Stimulated activated CD4-positive, alpha-beta T cell treated with anti-CD3 and anti-CD28 coated beads, Interleukin-4, amount 100 ng/mL, for 48 hours (primary cell): ENCODE measurements at regions not wholly inside any gene's neighbourhood (a gene's known extent, or its start where the extent isn't known, plus 50 kb on each side); places are given as distances from the start of the nearest gene placed in this dataset.

Experiments
- DNase-seq, 2 donors: peaks; one replicate each; pipeline ENCODE4 v3.0.0-alpha.2; 2020; ENCODE audit warnings: low read depth in 2 of 2

DNA sequence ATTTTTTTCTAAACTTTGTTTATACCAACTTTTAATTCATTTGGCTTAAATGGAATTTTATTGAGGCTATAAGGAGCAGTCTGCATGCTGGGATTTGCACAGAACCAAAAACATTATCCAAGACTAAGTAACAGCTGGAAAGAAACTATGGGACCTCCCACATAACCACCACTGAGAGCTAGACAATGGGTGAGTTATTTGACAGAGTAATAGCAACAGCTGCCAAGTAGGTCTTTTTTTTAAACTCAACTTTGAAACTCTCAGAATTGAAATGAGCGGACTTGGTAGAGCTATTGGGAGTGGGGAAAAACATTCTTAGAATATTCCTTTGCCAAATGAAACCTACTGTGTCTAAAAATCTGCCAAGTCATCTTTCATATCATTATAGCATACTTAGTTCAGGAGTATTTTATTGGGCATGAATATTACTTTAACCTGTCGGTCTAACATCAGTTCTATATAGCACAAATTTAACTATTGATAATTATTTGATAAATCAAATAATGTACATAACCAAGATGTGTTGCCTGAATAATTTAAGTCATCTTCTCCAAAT, 1428.0 kb downstream of the PCDH7 start:
- DNase-seq: no peak

DNA sequence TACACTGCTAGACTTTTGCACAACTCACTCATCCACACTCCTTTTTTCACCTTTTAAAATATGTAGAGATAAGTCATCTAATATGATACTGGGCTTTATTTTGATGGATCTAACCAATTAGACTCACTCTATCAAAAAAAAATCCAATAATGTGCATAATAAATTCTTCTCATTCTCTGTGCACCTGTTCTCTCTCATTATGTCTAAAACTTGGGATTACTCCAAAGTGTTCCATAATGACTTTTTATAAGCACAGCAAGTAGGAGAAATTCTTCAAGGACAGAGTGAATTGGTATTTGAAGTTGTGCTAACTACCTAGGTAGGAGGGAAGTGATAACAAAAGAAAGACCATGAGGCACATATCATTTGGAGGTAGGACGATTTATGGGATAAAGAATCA, 1438.8 kb downstream of the PCDH7 start:
- DNase-seq: no peak

- DNase-seq: no peak
Measured at GRCh38 chr4:32161392-32161791, 1441.2 kb downstream of the PCDH7 start.

GRCh38 chr4:32163125-32163524, 1443.0 kb downstream of the PCDH7 start:
- DNase-seq: no peak

DNA sequence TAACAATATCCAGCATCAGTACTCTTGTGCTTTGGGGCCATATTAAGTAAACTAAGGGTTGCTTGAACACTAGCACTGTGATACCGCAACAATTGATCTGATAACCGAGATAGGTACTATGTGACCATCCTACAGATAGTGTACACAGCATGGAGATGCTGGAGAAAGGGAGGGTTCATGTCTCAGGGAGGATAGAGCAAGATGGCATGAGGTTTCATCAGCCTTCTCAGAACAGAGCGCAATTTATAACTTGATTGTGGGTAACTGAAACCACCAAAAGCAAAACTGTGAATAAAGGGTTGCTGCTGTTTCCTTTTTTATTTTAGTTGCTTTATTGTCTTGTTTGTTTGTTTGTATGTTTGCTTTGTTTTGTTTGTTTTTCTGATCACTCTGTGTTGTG, 1449.7 kb downstream of the PCDH7 start:
- no peak for DNase-seq

GRCh38 chr4:32172086-32172485, 1451.9 kb downstream of the PCDH7 start:
- no peak for DNase-seq

DNA sequence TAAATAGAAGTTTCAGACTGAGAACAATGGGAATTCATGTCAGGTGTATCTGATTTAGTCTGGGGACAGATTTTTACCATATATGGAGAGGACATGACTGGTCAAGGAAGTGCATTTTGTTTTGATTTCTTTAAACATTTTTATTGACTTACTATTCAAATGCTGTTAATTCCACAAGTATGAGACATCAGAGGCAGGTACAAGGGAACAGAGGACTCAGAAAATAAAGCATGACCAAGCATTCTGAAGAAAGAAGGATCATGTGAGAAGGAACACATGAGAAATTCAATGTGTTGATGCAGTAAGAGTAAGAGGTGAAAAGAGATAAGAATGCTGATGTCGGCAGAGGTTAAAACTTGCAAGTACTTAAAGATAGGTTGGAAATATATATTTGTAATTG, 1452.6 kb downstream of the PCDH7 start:
- no peak for DNase-seq

DNA sequence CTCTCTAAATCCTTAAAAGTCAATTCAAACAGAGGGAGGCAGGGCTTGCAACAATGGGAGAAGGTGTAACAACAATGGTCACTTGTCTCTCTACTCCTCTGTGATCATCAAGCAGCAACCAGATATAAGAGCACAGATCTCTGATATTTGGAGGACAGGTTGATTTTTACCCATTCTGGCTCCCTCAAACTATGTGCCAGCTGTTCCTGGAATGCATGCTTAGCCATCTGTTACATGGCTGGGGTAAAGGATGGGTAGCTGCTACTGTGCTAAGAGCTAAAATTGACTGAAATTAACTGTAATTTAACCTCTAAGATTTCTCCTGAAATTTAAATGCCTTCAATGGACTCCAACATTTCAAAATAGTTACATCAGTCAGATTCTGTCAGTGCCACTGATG, 1459.9 kb downstream of the PCDH7 start:
- no peak for DNase-seq

- no peak for DNase-seq
Measured at GRCh38 chr4:32184186-32184585, 1464.0 kb downstream of the PCDH7 start.

- DNase-seq: no peak
Measured at GRCh38 chr4:32189130-32189529, 1469.0 kb downstream of the PCDH7 start.

DNA sequence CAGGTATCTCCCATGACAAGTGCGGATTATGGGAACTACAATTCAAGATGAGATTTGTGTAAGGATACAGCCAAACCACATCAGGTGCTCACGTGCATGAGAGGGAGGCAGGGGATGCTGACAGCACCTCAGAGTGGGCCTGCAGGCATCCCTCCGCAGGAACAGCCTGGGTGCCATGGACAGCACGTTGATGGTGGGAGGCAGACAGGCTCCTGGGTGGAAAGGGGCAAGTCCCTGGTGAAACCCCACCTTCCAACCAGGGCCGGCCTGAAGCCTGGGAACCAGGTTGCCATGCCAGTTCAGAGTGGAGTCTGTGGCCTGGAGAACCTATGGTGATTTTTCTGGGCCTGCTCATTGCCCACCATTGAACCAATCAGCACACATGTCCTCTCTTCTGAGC, 1469.6 kb downstream of the PCDH7 start:
- DNase-seq: no peak

DNA sequence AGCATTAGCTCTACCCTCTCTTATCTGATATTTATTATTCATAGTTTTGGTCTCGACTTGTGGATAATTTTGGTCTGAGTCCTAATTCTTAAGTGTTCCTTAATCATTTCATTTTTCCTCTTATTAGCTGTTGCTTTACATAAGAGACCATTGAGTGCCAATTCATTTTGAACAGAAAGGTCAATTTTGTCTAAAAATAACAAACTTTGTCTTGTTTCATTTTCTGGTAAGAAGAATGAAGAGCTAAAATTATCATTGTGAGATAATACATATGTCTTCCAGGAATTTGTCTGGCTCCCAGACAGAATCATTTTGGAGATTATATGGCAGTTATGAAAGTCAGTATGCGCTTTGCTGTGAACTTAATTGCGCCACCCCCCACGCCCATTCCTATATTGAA, 1471.8 kb downstream of the PCDH7 start:
- no peak for DNase-seq

- DNase-seq: no peak
Measured at GRCh38 chr4:32192363-32192762, 1472.2 kb downstream of the PCDH7 start.

- DNase-seq: no peak
Measured at GRCh38 chr4:32192991-32193390, 1472.8 kb downstream of the PCDH7 start.

- DNase-seq: no peak
Measured at GRCh38 chr4:32196950-32197688, 1477.0 kb downstream of the PCDH7 start.

GRCh38 chr4:32199639-32200038, 1479.5 kb downstream of the PCDH7 start:
- no peak for DNase-seq

DNA sequence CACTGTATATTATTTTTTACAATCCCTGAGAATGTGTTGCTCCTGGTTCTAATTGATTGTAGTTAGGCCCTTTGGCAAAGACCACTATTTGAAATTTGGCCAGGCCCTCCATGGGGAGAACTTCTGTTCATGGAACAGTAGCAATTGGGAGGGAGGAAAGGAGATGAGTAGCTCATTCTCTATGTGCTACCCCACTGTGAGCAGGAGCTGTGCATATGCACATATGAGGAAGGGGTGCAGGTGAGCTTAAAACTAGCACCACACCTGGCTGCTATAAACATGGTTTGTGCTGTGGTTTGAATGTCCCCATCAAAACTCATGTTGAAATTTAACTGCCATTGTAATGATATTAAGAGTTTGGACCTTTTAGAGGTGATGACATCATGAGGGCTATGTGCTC, 1483.2 kb downstream of the PCDH7 start:
- no peak for DNase-seq

DNA sequence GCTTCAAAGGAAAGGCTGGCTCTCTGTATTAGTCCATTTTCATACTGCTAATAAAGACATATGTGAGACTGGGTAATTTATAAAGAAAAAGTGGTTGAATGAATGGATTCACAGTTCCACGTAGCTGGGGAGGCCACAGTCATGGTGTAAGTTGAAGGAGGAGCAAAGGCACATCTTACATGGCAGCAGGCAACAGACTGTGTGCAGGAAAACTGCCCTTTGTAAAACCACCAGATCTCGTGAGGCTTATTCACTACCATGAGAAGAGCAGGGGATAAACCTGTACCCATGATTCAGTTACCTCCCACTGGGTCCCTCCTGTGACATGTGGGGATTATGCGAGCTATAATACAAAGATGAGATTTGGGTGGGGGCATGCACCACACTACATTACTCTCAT, 1486.6 kb downstream of the PCDH7 start:
- DNase-seq: no peak

- no peak for DNase-seq
Measured at GRCh38 chr4:32207456-32207855, 1487.3 kb downstream of the PCDH7 start.

- DNase-seq: no peak
Measured at GRCh38 chr4:32215277-32215676, 1495.1 kb downstream of the PCDH7 start.

DNA sequence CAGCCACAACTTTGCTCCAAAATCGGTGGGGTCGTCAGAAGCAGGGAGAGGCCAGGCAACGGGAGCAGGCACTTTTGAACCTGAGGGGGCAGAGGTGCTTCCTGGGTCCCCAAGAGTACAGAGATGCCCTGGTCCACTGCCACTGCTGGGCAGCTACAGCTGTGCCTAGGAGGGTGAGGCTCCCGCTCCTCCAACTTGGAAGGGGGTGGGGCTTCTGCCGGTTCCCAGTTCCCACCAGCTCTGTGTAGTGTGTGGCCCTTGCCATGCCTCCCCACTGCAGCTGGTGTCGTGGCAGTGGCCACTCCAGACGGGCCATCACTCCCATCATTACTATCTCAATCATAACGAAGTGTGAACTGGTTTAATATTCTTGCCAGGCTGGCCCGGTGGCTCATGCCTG, 1496.3 kb downstream of the PCDH7 start:
- DNase-seq: no peak

DNA sequence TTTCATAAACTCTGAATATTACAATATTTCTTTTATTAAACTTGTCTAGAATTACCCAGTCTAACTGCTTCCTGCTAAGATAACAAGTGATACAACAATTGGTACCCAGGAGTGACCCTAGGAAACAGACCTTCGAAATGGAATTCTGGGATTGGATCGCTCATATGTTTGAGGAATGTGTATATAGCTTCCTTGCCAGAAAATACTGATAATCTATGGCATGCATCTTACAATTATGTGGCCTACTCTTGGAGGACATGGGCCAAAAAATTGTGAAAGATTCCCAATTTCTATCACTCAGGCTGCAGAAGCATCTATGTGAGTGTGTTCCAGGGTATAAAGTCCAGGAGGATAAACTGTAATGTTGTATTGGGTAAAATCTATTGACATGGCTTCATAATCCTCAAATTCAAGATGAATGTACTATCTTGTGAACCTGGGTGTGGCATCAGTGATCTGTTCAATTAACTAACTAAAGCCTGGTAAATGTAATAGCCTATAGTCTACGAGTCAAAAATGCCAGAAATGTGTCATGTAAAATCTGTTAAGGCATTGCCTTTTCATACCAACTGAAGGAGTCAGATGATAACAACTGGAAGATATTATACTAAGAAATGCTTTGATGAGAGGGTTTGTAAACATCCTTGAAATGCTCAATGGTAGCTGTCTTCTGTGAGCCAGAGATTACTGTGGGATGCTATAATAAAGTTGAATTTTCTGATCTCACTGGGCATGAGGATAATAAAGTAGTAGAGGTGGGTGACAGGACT, 1499.3 kb downstream of the PCDH7 start:
- no peak for DNase-seq

DNA sequence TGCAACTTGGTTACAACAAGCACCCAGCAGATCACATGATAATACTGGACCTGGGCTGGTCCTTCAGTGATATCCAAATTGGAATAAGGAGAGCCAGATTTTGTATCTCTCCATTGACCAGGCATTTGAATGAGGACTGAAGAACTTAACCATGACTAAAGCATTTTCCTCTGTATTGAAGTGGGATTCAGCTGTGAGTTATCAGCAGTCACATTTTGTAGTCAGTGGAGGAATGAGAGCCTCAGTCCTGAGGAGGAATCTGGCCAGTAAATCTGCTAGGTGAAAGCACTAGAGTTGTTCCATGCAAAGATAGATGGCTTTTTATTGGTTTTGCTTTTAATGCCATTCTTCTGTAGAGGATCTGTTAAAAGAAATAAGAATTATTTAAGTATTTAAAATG, 1506.0 kb downstream of the PCDH7 start:
- DNase-seq: no peak
